ENCODE measurements at regions not wholly inside any gene's neighbourhood (a gene's known extent, or its start where the extent isn't known, plus 50 kb on each side); places are given as distances from the start of the nearest gene placed in this dataset.
"Not testable (repeated sequence)": the region's sequence is repeated elsewhere in the genome, so short reads cannot be mapped to it uniquely, and the experiment has no call there.

- no peaks in the 10 kb centered on the region for H3K4me1 Mint-ChIP-seq
- H3K36me3 Mint-ChIP-seq (ENCODE audit: low read depth), result no peaks in the 10 kb centered on the region
- DNase-seq, result no peak
- H3K9me3 Mint-ChIP-seq, result no peaks in the 10 kb centered on the region
- H3K4me3 Mint-ChIP-seq, result no peak overlapping the region
- intact Hi-C loops (cut with micrococcal nuclease), result no loop called here
- POLR2A ChIA-PET, result no interaction called here
- ATAC-seq (ENCODE audit: low read depth), result no peak
- CTCF ChIA-PET, result no interaction called here
- H3K27me3 Mint-ChIP-seq, result no peaks in the 10 kb centered on the region
- no peak overlapping the region for H3K27ac Mint-ChIP-seq
- TF ChIP-seq, protein P1, sequence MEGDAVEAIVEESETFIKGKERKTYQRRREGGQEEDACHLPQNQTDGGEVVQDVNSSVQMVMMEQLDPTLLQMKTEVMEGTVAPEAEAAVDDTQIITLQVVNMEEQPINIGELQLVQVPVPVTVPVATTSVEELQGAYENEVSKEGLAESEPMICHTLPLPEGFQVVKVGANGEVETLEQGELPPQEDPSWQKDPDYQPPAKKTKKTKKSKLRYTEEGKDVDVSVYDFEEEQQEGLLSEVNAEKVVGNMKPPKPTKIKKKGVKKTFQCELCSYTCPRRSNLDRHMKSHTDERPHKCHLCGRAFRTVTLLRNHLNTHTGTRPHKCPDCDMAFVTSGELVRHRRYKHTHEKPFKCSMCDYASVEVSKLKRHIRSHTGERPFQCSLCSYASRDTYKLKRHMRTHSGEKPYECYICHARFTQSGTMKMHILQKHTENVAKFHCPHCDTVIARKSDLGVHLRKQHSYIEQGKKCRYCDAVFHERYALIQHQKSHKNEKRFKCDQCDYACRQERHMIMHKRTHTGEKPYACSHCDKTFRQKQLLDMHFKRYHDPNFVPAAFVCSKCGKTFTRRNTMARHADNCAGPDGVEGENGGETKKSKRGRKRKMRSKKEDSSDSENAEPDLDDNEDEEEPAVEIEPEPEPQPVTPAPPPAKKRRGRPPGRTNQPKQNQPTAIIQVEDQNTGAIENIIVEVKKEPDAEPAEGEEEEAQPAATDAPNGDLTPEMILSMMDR (IDR thresholded peaks at IDR 0.05), result no peak
Observed at GRCh38 chr12:127126260-127126628, 1140.7 kb upstream of the TMEM132C start.

DNA sequence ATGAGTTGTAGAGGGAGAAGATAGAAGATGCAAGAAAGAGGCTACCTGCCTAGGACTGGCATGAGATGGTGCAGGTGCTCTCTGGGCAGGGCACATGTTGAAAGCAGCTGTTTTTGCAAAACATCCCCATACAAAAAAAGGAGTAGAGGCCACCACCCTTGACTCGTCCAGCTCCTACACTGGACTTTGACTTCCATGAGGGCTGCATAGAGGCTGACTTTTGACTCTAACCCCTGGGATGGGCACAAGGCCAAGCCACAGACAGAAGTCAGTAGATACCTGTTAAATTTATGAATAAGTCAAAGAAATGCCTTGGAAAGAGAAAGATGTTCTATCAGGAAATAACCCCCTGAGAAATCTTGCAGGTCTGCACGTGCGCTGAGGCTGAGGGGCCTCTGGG, 1139.1 kb upstream of the TMEM132C start:
- Mint-ChIP-seq H3K36me3 (ENCODE audit: low read depth) (no peaks in the 10 kb centered on the region), H3K27ac (no peak overlapping the region), H3K27me3 (no peaks in the 10 kb centered on the region), H3K4me1 (no peaks in the 10 kb centered on the region), H3K9me3 (no peaks in the 10 kb centered on the region), H3K4me3 (no peak overlapping the region)
- intact Hi-C loops (cut with micrococcal nuclease), result no loop called here
- ATAC-seq (ENCODE audit: low read depth), result no peak
- ChIA-PET POLR2A (no interaction called here), CTCF (no interaction called here)
- DNase-seq, result no peak
- TF ChIP-seq, protein P1 (IDR thresholded peaks at IDR 0.05), result no peak

DNA sequence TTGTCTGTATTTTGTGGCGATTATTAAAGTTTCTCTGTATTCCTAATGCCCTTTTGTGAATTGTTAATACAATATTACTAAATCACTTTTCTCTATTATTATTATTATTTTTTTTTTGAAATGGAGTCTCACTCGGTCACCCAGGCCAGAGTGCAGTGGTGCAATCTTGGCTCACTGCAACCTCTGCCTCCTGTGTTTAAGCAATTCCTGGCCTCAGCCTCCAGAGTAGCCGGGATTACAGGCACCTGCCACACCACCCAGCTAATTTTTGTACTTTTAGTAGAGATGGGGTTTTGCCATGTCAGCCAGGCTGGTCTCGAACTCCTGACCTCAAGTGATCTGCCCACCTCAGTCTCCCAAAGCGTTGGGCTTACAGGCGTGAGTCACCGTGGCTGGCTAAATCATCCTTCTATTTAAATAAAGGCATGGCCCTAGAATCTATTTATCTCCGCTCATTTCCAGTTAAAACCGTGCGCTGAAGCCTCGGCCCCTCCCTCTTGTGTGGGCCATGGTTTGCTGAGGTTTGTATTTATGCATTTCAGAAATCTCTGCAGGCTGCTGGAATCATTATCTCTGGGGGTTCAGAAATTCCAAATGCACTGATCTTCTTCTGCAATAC, 1136.4 kb upstream of the TMEM132C start:
- Mint-ChIP-seq H3K4me1 (no peaks in the 10 kb centered on the region), H3K9me3 (peaks cover 4% of the 10 kb centered on the region), H3K4me3 (no peak overlapping the region), H3K27ac (no peak overlapping the region), H3K27me3 (no peaks in the 10 kb centered on the region), H3K36me3 (ENCODE audit: low read depth) (no peaks in the 10 kb centered on the region)
- intact Hi-C loops (cut with micrococcal nuclease), result no loop called here
- DNase-seq (no peak), ATAC-seq (ENCODE audit: low read depth) (no peak)
- CTCF ChIA-PET, result no interaction called here
- POLR2A ChIA-PET, result no interaction called here
- TF ChIP-seq, protein P1 (IDR thresholded peaks at IDR 0.05), result no peak

- CTCF ChIA-PET, result no interaction called here
- H3K4me3 Mint-ChIP-seq, result no peak overlapping the region
- no peaks in the 10 kb centered on the region for H3K36me3 Mint-ChIP-seq (ENCODE audit: low read depth)
- H3K9me3 Mint-ChIP-seq, result peaks cover 6% of the 10 kb centered on the region
- H3K4me1 Mint-ChIP-seq, result no peaks in the 10 kb centered on the region
- H3K27me3 Mint-ChIP-seq, result no peaks in the 10 kb centered on the region
- TF ChIP-seq, protein P1 (IDR thresholded peaks at IDR 0.05), result no peak
- DNase-seq (no peak), ATAC-seq (ENCODE audit: low read depth) (no peak)
- intact Hi-C loops (cut with micrococcal nuclease), result no loop called here
- POLR2A ChIA-PET, result no interaction called here
- H3K27ac Mint-ChIP-seq, result no peak overlapping the region
Observed at GRCh38 chr12:127133675-127134335, 1133.2 kb upstream of the TMEM132C start.

DNA sequence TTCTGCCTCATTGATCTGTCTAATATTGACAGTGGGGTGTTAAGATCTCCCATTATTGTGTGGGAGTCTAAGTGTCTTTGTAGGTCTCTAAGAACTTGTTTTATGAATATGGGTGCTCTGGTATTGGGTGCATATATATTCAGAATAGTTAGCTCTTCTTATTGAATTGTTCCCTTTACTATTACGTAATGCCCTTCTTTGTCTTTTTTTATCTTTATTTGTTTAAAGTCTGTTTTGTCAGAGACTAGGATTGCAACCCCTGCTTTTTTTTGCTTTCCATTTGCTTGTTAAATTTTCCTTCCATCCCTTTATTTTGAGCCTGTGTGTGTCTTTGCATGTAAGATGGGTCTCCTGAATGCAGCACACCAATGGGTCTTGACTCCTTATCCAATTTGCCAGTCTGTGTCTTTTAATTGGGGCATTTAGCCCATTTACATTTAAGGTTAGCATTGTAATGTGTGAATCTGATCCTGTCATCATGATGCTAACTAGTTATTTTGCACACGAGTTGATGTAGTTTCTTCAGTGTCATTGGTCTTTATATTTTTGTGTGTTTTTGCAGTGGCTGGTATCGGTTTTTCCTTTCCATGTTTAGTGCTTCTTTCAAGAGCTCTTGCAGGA, 1126.0 kb upstream of the TMEM132C start:
- H3K36me3 Mint-ChIP-seq (ENCODE audit: low read depth); H3K9me3 Mint-ChIP-seq; CTCF ChIA-PET; H3K27me3 Mint-ChIP-seq; H3K27ac Mint-ChIP-seq; H3K4me1 Mint-ChIP-seq; ATAC-seq (ENCODE audit: low read depth); POLR2A ChIA-PET; DNase-seq; intact Hi-C loops (cut with micrococcal nuclease); H3K4me3 Mint-ChIP-seq: not testable (repeated sequence)

Data from activated B cell treated with CpG ODN at 0.5 μM for 24 hours (primary cell).